Activated T-cell treated with anti-CD3 and anti-CD28 coated beads, Interleukin-2, amount 50 U/mL, for 72 hours (primary cell): ENCODE measurements at regions not wholly inside any gene's neighbourhood (a gene's known extent, or its start where the extent isn't known, plus 50 kb on each side); places are given as distances from the start of the nearest gene placed in this dataset.

ENCODE experiments used
- ATAC-seq, 2 donors: fragments of 150-1000 bp; cut with Tn5 transposase; replicated peaks in 1 of 2; 2 replicates each; pipeline ENCODE4 v1.10.0; 2021; ENCODE audit warnings: moderate library complexity in 2 of 2, mild to moderate bottlenecking in 1 of 2
- DNase-seq, 2 donors: peaks; one replicate each; pipeline ENCODE4 v3.0.0; 2021 to 2022; ENCODE audit warnings: mixed read lengths in 1 of 2
- H3K27ac Mint-ChIP-seq: one replicate; pipeline ENCODE4 v1.8.0; 2022; ENCODE audit warnings: mild to moderate bottlenecking, moderate library complexity, mixed read lengths
- H3K27me3 Mint-ChIP-seq: one replicate; pipeline ENCODE4 v1.8.0; 2022; ENCODE audit warnings: low read depth, mixed read lengths
- H3K36me3 Mint-ChIP-seq, 2 donors: one replicate each; pipeline ENCODE4 v1.8.0; 2022; ENCODE audit warnings: mixed read lengths in 2 of 2, mild to moderate bottlenecking in 1 of 2; ENCODE audit not compliant: insufficient read depth in 2 of 2
- H3K4me1 Mint-ChIP-seq: one replicate; pipeline ENCODE4 v1.8.0; 2022; ENCODE audit warnings: low read depth, mixed read lengths
- H3K4me3 Mint-ChIP-seq, 2 donors: one replicate each; pipeline ENCODE4 v1.8.0; 2022; ENCODE audit warnings: mild to moderate bottlenecking in 2 of 2, mixed read lengths in 2 of 2, moderate library complexity in 2 of 2
- H3K9me3 Mint-ChIP-seq, 2 donors: one replicate each; pipeline ENCODE4 v1.8.0; 2022; ENCODE audit warnings: mixed read lengths in 2 of 2

GRCh38 chr16:49115956-49116355 lies 165.7 kb downstream of the CBLN1 start:
- Mint-ChIP-seq H3K27ac (no peak overlapping the region), H3K27me3 (no peaks in the 10 kb centered on the region), H3K4me3 (no peak overlapping the region), H3K4me1 (no peaks in the 10 kb centered on the region), H3K36me3 (no peaks in the 10 kb centered on the region), H3K9me3 (peaks cover 4% of the 10 kb centered on the region in 2 donors)
- ATAC-seq (no peak), DNase-seq (no peak)

- DNase-seq (no peak), ATAC-seq (no peak)
- peaks cover 0 to 2% of the 10 kb centered on the region in 2 donors for H3K36me3 Mint-ChIP-seq
- H3K27ac Mint-ChIP-seq, result no peak overlapping the region
- no peak overlapping the region for H3K4me3 Mint-ChIP-seq
- peaks cover 3 to 5% of the 10 kb centered on the region in 2 donors for H3K9me3 Mint-ChIP-seq
- H3K27me3 Mint-ChIP-seq, result no peaks in the 10 kb centered on the region
- H3K4me1 Mint-ChIP-seq, result no peaks in the 10 kb centered on the region
Observed at GRCh38 chr16:49112754-49113153, 168.9 kb downstream of the CBLN1 start.

GRCh38 chr16:49111351-49111750 lies 170.3 kb downstream of the CBLN1 start:
- ATAC-seq (no peak), DNase-seq (no peak)
- Mint-ChIP-seq H3K27me3 (no peaks in the 10 kb centered on the region), H3K36me3 (peaks cover 0 to 2% of the 10 kb centered on the region in 2 donors), H3K4me3 (no peak overlapping the region), H3K27ac (no peak overlapping the region), H3K9me3 (peaks cover 3 to 8% of the 10 kb centered on the region in 2 donors), H3K4me1 (no peaks in the 10 kb centered on the region)

GRCh38 chr16:49108611-49109010 lies 173.0 kb downstream of the CBLN1 start:
- DNase-seq (no peak), ATAC-seq (no peak)
- Mint-ChIP-seq H3K27ac (no peak overlapping the region), H3K4me1 (no peaks in the 10 kb centered on the region), H3K27me3 (no peaks in the 10 kb centered on the region), H3K36me3 (peaks cover 0 to 2% of the 10 kb centered on the region in 2 donors), H3K4me3 (no peak overlapping the region), H3K9me3 (peaks cover 8 to 12% of the 10 kb centered on the region in 2 donors)

- Mint-ChIP-seq H3K4me3 (no peak overlapping the region), H3K27me3 (no peaks in the 10 kb centered on the region), H3K36me3 (no peaks in the 10 kb centered on the region), H3K9me3 (peaks cover 5 to 16% of the 10 kb centered on the region in 2 donors), H3K4me1 (no peaks in the 10 kb centered on the region), H3K27ac (no peak overlapping the region)
- DNase-seq (no peak), ATAC-seq (no peak)
Observed at GRCh38 chr16:49103298-49103697, 178.3 kb downstream of the CBLN1 start.

GRCh38 chr16:49101997-49102396 lies 179.6 kb downstream of the CBLN1 start:
- no peaks in the 10 kb centered on the region for H3K4me1 Mint-ChIP-seq
- H3K9me3 Mint-ChIP-seq, result peaks cover 7 to 18% of the 10 kb centered on the region in 2 donors
- H3K36me3 Mint-ChIP-seq, result no peaks in the 10 kb centered on the region
- H3K4me3 Mint-ChIP-seq, result no peak overlapping the region
- ATAC-seq, result no peak
- no peaks in the 10 kb centered on the region for H3K27me3 Mint-ChIP-seq
- DNase-seq, result no peak
- no peak overlapping the region for H3K27ac Mint-ChIP-seq

DNA sequence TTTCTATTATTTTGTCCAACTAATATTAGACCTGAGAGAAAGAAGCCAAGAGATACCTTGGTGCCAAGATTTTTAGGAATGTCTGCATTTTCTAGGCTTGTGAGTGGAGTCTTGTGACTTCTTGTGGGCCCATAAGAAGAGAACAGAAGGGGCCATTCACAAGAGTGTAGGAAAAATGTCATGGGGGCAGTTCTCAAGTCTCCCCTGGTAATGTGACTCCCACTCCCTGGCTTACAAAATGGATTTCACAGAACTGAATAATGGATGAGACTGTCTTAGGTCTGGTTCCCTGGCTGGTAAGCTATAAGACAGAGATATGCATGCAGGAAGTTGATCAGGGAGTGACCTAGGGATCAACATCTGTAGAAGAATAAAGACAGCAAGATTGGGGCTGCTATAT lies 181.3 kb downstream of the CBLN1 start:
- Mint-ChIP-seq H3K27me3 (no peaks in the 10 kb centered on the region), H3K4me1 (no peaks in the 10 kb centered on the region), H3K36me3 (no peaks in the 10 kb centered on the region), H3K27ac (no peak overlapping the region), H3K9me3 (peaks cover 7 to 12% of the 10 kb centered on the region in 2 donors), H3K4me3 (no peak overlapping the region)
- no peak for ATAC-seq
- no peak for DNase-seq

DNA sequence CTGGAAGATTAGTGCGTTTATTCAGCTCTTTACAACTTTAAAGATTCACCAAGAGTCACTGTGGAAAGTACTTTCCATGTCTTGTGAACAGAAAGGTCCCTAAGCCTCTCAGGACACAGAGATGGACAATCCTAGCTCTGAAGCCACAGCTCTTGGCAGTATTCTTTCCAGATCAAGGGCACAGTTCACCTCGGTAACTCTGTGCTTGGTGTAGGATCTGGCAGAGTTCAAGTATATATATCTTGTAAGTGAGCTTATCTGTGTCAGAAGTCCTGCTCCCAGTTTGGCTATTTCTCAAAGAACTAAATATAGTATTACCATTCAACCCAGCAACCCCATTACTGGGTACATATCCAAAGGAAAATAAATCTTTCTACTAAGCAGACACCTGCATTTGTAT lies 183.7 kb downstream of the CBLN1 start:
- Mint-ChIP-seq H3K27me3 (no peaks in the 10 kb centered on the region), H3K4me3 (no peak overlapping the region), H3K9me3 (peaks cover 2 to 11% of the 10 kb centered on the region in 2 donors), H3K27ac (no peak overlapping the region), H3K4me1 (no peaks in the 10 kb centered on the region), H3K36me3 (no peaks in the 10 kb centered on the region)
- no peak for DNase-seq
- no peak for ATAC-seq

DNA sequence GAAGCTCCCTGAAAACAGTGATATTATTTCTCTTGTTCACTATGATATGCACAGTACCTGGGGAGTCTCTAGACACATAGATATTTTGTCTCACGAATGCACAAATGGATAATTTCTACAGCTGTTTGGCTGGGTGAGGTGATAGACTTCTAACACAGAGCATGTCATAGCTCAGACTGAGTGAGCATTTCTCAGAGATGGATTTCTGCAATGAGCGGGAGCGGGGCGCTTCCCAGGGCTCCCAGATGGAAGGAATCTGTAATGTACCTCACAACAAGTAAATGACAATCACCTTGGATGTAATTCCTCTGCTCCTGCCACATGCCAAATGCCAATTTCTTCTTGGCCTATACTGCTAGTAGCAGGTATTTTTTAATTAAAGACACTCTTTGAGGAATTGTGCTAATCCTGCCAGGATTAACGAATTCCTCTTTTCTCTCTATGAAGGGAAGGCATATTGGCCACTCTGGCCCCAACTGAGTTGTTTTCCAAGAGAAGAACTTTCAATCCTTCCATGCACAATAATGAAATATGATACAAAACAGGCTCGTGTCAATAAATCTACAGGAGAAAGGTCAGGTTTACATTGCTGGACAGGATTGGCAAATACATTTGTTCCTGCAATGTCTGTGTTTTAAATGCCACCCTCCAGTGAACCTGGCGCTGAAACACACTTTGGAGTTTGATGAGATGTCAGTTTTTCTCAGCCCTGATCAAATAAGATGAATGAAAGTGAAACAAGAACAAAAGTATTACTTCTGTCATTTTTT lies 185.3 kb downstream of the CBLN1 start:
- DNase-seq, result no peak
- Mint-ChIP-seq H3K36me3 (no peaks in the 10 kb centered on the region), H3K9me3 (peaks cover 2 to 4% of the 10 kb centered on the region in 2 donors), H3K27ac (no peak overlapping the region), H3K4me1 (no peaks in the 10 kb centered on the region), H3K27me3 (no peaks in the 10 kb centered on the region), H3K4me3 (no peak overlapping the region)
- no peak for ATAC-seq

DNA sequence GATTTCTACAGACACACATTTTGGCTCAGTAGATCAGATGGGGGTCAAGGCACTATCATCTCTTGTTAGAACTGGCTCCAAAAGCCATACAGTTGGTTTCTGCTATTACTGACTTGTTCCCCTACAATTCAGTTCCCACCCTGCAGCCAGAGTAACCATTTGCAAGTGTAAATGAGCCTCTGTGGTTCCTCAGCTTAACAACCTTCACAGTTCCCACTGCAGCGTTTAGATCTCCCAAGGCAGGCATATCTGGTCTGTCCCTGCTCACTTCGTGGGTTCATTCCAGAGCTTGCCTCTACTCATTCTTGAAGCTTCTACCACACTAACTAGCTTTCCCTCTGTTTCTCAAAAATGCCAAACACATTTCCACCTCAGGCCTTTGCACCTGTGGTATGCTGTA lies 186.1 kb downstream of the CBLN1 start:
- ATAC-seq, result no peak
- no peaks in the 10 kb centered on the region for H3K36me3 Mint-ChIP-seq
- DNase-seq, result no peak
- H3K4me3 Mint-ChIP-seq, result no peak overlapping the region
- peaks cover 4 to 7% of the 10 kb centered on the region in 2 donors for H3K9me3 Mint-ChIP-seq
- no peak overlapping the region for H3K27ac Mint-ChIP-seq
- H3K4me1 Mint-ChIP-seq, result no peaks in the 10 kb centered on the region
- H3K27me3 Mint-ChIP-seq, result no peaks in the 10 kb centered on the region

DNA sequence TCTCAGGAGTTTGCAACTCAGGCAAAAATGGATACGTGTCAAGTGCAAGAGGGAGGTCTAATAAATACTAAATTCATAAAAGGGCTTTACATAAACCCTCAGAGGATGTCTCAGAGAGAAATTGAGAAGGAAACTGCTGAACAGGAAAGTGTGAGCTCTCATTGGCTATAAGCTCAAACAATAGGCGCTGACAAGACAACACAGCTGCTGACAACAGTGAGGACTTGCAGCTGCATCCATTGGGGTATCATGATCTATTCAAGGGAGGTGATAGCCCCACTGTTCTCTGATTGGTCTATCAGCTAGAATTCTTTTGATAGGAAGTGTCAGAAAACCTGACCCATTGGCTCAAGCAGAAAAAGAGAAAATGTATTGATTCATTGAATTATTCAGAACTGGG lies 187.2 kb downstream of the CBLN1 start:
- no peak for ATAC-seq
- H3K9me3 Mint-ChIP-seq, result peaks cover 3 to 7% of the 10 kb centered on the region in 2 donors
- H3K36me3 Mint-ChIP-seq, result no peaks in the 10 kb centered on the region
- H3K4me3 Mint-ChIP-seq, result no peak overlapping the region
- no peaks in the 10 kb centered on the region for H3K27me3 Mint-ChIP-seq
- no peaks in the 10 kb centered on the region for H3K4me1 Mint-ChIP-seq
- DNase-seq, result no peak
- no peak overlapping the region for H3K27ac Mint-ChIP-seq

DNA sequence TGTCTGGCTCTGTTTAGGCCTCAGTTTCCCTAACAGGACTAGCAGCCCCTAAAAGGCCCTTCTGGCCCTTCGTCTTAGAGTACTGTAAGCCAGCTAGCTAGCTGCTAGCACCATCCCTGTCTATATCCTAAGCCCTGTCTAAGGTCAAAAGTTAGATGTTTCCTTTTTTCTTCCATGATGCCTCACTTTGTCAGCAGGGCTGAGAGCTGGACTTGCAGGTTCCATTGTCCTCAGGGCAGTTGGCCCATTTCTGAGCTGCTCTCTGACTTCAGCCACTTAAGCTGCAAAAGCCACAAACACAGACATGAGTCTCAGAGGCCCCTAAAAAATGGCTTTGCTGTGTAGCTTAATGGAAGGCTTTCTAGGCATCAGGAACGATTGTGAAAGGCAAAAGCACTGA lies 187.7 kb downstream of the CBLN1 start:
- no peaks in the 10 kb centered on the region for H3K4me1 Mint-ChIP-seq
- H3K27ac Mint-ChIP-seq, result no peak overlapping the region
- no peak overlapping the region for H3K4me3 Mint-ChIP-seq
- no peaks in the 10 kb centered on the region for H3K27me3 Mint-ChIP-seq
- H3K9me3 Mint-ChIP-seq, result peaks cover 2 to 7% of the 10 kb centered on the region in 2 donors
- no peak for ATAC-seq
- no peaks in the 10 kb centered on the region for H3K36me3 Mint-ChIP-seq
- no peak for DNase-seq

GRCh38 chr16:49092704-49093103 lies 188.9 kb downstream of the CBLN1 start:
- no peak for DNase-seq
- H3K36me3 Mint-ChIP-seq, result no peaks in the 10 kb centered on the region
- H3K27ac Mint-ChIP-seq, result no peak overlapping the region
- H3K27me3 Mint-ChIP-seq, result no peaks in the 10 kb centered on the region
- H3K9me3 Mint-ChIP-seq, result peaks cover 2 to 7% of the 10 kb centered on the region in 2 donors
- no peak for ATAC-seq
- no peak overlapping the region for H3K4me3 Mint-ChIP-seq
- no peaks in the 10 kb centered on the region for H3K4me1 Mint-ChIP-seq

DNA sequence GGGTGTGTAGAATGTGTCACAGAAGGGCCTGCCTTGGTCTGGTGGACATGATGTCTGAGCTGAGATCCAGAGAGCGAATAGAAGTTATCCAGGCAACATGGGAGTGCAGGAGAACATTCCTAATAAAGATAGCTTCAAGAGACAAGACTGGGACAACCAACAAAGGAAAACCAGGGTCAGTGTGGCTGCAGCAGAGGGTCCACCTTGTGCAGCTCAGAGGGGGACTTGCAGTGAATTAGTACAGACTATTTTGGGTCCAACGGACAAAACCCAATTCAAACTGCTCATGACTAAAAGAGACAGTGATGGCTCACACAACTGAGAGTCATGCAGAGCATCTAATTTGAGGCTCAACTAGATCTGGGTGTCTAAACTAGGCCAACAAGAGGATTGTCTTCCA lies 192.1 kb downstream of the CBLN1 start:
- H3K36me3 Mint-ChIP-seq, result peaks cover 4% of the 10 kb centered on the region in 2 donors
- DNase-seq (no peak), ATAC-seq (no peak)
- H3K4me3 Mint-ChIP-seq, result no peak overlapping the region
- H3K9me3 Mint-ChIP-seq, result peaks cover 9 to 14% of the 10 kb centered on the region in 2 donors
- no peaks in the 10 kb centered on the region for H3K27me3 Mint-ChIP-seq
- H3K27ac Mint-ChIP-seq, result no peak overlapping the region
- no peaks in the 10 kb centered on the region for H3K4me1 Mint-ChIP-seq
